ENCODE measurements at regions not wholly inside any gene's neighbourhood (a gene's known extent, or its start where the extent isn't known, plus 50 kb on each side); places are given as distances from the start of the nearest gene placed in this dataset.

DNA sequence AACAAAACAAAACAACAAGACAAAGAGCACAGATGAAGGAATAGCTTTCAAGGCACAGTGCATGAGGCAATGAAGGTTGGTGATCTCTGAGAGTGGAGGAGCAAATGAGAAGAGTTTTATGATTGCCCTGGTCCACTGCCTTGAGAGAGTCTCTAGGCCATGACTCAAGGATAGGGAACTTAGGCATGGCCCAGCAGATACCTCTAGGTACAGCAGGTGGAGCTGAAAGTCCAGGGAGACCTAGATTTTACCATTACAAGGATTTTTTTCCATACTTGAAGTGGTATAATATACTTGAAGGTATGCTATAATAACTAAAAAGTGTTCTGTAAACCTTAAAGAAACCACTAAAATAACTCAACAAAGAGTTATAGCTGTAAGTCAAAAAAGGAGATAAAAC, 239.5 kb upstream of the KLHL29 start:
- DNase-seq (no peak), ATAC-seq (ENCODE audit: insufficient read depth, low read depth) (no peak)
- no peak overlapping the region for H2AFZ ChIP-seq (ENCODE audit: low read depth, low read length)
- no peaks in the 10 kb centered on the region for H3K36me3 ChIP-seq (ENCODE audit: insufficient read depth, low read length)
- no peak for TF ChIP-seq EZH2 (IDR thresholded peaks at IDR 0.05; ENCODE audit: borderline replicate concordance, low read depth, low read length, severe bottlenecking)
- TF ChIP-seq, protein P1, sequence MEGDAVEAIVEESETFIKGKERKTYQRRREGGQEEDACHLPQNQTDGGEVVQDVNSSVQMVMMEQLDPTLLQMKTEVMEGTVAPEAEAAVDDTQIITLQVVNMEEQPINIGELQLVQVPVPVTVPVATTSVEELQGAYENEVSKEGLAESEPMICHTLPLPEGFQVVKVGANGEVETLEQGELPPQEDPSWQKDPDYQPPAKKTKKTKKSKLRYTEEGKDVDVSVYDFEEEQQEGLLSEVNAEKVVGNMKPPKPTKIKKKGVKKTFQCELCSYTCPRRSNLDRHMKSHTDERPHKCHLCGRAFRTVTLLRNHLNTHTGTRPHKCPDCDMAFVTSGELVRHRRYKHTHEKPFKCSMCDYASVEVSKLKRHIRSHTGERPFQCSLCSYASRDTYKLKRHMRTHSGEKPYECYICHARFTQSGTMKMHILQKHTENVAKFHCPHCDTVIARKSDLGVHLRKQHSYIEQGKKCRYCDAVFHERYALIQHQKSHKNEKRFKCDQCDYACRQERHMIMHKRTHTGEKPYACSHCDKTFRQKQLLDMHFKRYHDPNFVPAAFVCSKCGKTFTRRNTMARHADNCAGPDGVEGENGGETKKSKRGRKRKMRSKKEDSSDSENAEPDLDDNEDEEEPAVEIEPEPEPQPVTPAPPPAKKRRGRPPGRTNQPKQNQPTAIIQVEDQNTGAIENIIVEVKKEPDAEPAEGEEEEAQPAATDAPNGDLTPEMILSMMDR (IDR thresholded peaks at IDR 0.05; ENCODE audit: borderline replicate concordance, extremely low read depth, low read length, poor library complexity, severe bottlenecking) = no peak
- H3K27me3 ChIP-seq (ENCODE audit: insufficient read depth, low read length, poor library complexity) = no peaks in the 10 kb centered on the region
- no peak overlapping the region for H3K27ac ChIP-seq (ENCODE audit: low read length)
- no peak overlapping the region for H3K9ac ChIP-seq (ENCODE audit: low read depth, low read length)
- no peaks in the 10 kb centered on the region for H4K20me1 ChIP-seq (ENCODE audit: insufficient read depth, low read length)
- H3K4me2 ChIP-seq (ENCODE audit: insufficient read depth, low read length) = no peak overlapping the region
- H3K4me1 ChIP-seq (ENCODE audit: insufficient read depth, low read length) = no peaks in the 10 kb centered on the region
- H3K79me2 ChIP-seq (ENCODE audit: insufficient read depth, low read length) = no peaks in the 10 kb centered on the region
- no peak overlapping the region for H3K4me3 ChIP-seq (ENCODE audit: low read depth in 1 of 2, low read length in 2 of 2)
- no peaks in the 10 kb centered on the region for H3K9me3 ChIP-seq (ENCODE audit: insufficient read depth, low read length, severe bottlenecking)

DNA sequence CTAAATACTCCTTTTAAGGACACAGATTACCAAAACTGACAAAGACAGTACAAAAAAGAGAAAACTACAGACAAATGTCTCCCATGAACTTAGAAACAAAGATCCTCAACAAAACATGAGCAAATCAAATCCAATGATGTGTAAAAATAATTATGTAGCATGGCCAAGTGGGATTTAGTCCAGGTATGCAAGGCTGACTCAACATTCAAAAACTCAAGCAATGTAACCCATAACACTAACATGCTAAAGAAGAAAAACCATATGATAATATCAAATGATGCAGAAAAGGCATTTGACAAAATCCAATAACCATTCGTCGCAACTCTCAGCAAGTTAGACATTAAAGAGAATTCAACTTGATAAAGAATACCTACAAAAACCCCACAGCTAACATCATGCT, 239.0 kb upstream of the KLHL29 start:
- Histone ChIP-seq H3K27me3 (ENCODE audit: insufficient read depth, low read length, poor library complexity) (no peaks in the 10 kb centered on the region), H3K79me2 (ENCODE audit: insufficient read depth, low read length) (no peaks in the 10 kb centered on the region), H3K27ac (ENCODE audit: low read length) (no peak overlapping the region), H3K4me1 (ENCODE audit: insufficient read depth, low read length) (no peaks in the 10 kb centered on the region), H3K36me3 (ENCODE audit: insufficient read depth, low read length) (no peaks in the 10 kb centered on the region), H3K9ac (ENCODE audit: low read depth, low read length) (no peak overlapping the region), H3K4me3 (ENCODE audit: low read depth in 1 of 2, low read length in 2 of 2) (no peak overlapping the region), H4K20me1 (ENCODE audit: insufficient read depth, low read length) (no peaks in the 10 kb centered on the region), H3K9me3 (ENCODE audit: insufficient read depth, low read length, severe bottlenecking) (no peaks in the 10 kb centered on the region), H3K4me2 (ENCODE audit: insufficient read depth, low read length) (no peak overlapping the region), H2AFZ (ENCODE audit: low read depth, low read length) (no peak overlapping the region)
- DNase-seq = no peak
- TF ChIP-seq, protein P1 (IDR thresholded peaks at IDR 0.05; ENCODE audit: borderline replicate concordance, extremely low read depth, low read length, poor library complexity, severe bottlenecking) = no peak
- TF ChIP-seq EZH2 (IDR thresholded peaks at IDR 0.05; ENCODE audit: borderline replicate concordance, low read depth, low read length, severe bottlenecking) = no peak
- no peak for ATAC-seq (ENCODE audit: insufficient read depth, low read depth)

GRCh38 chr2:23148342-23148741, 236.6 kb upstream of the KLHL29 start:
- TF ChIP-seq EZH2 (IDR thresholded peaks at IDR 0.05; ENCODE audit: borderline replicate concordance, low read depth, low read length, severe bottlenecking) = no peak
- TF ChIP-seq, protein P1 (IDR thresholded peaks at IDR 0.05; ENCODE audit: borderline replicate concordance, extremely low read depth, low read length, poor library complexity, severe bottlenecking) = no peak
- Histone ChIP-seq H2AFZ (ENCODE audit: low read depth, low read length) (no peak overlapping the region), H3K9ac (ENCODE audit: low read depth, low read length) (no peak overlapping the region), H3K79me2 (ENCODE audit: insufficient read depth, low read length) (no peaks in the 10 kb centered on the region), H3K27me3 (ENCODE audit: insufficient read depth, low read length, poor library complexity) (peaks cover 3% of the 10 kb centered on the region), H4K20me1 (ENCODE audit: insufficient read depth, low read length) (no peaks in the 10 kb centered on the region), H3K9me3 (ENCODE audit: insufficient read depth, low read length, severe bottlenecking) (no peaks in the 10 kb centered on the region), H3K4me3 (ENCODE audit: low read depth in 1 of 2, low read length in 2 of 2) (no peak overlapping the region), H3K36me3 (ENCODE audit: insufficient read depth, low read length) (no peaks in the 10 kb centered on the region), H3K27ac (ENCODE audit: low read length) (no peak overlapping the region), H3K4me2 (ENCODE audit: insufficient read depth, low read length) (no peak overlapping the region), H3K4me1 (ENCODE audit: insufficient read depth, low read length) (no peaks in the 10 kb centered on the region)
- no peak for DNase-seq
- no peak for ATAC-seq (ENCODE audit: insufficient read depth, low read depth)

DNA sequence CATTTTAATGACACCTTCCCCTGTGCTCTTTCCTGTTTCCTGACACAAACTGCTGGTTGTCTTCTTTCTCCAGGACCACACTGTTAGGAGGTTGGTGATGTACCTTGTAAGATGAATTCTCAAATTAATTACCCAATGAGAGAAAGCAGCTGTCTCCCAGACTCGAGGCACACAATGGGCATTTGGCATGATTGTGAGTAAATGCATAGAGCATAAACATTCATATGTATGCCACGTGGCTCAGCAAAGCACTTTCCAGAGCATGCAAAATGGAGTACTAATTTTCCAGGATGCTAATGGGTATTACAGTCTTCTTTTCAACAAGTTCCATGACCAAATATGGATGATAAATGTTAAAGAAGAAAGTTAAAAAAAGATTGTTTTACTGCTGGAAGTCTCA, 235.2 kb upstream of the KLHL29 start:
- no peaks in the 10 kb centered on the region for H3K36me3 ChIP-seq (ENCODE audit: insufficient read depth, low read length)
- no peak overlapping the region for H3K4me2 ChIP-seq (ENCODE audit: insufficient read depth, low read length)
- no peaks in the 10 kb centered on the region for H3K4me1 ChIP-seq (ENCODE audit: insufficient read depth, low read length)
- no peak for ATAC-seq (ENCODE audit: insufficient read depth, low read depth)
- H2AFZ ChIP-seq (ENCODE audit: low read depth, low read length) = no peak overlapping the region
- H3K27ac ChIP-seq (ENCODE audit: low read length) = no peak overlapping the region
- DNase-seq = no peak
- TF ChIP-seq EZH2 (IDR thresholded peaks at IDR 0.05; ENCODE audit: borderline replicate concordance, low read depth, low read length, severe bottlenecking) = no peak
- TF ChIP-seq, protein P1 (IDR thresholded peaks at IDR 0.05; ENCODE audit: borderline replicate concordance, extremely low read depth, low read length, poor library complexity, severe bottlenecking) = no peak
- H3K9me3 ChIP-seq (ENCODE audit: insufficient read depth, low read length, severe bottlenecking) = no peaks in the 10 kb centered on the region
- peaks cover 3% of the 10 kb centered on the region for H3K27me3 ChIP-seq (ENCODE audit: insufficient read depth, low read length, poor library complexity)
- no peaks in the 10 kb centered on the region for H3K79me2 ChIP-seq (ENCODE audit: insufficient read depth, low read length)
- no peaks in the 10 kb centered on the region for H4K20me1 ChIP-seq (ENCODE audit: insufficient read depth, low read length)
- no peak overlapping the region for H3K9ac ChIP-seq (ENCODE audit: low read depth, low read length)
- H3K4me3 ChIP-seq (ENCODE audit: low read depth in 1 of 2, low read length in 2 of 2) = no peak overlapping the region

Data from DND-41 (cell line).